MM.1S (cell line): ENCODE measurements at regions not wholly inside any gene's neighbourhood (a gene's known extent, or its start where the extent isn't known, plus 50 kb on each side); places are given as distances from the start of the nearest gene placed in this dataset.

Experiments used
- CTCF ChIP-seq: fragments of 300-600 bp; sonication (generic); IDR thresholded peaks from 2 replicates; pipeline ENCODE4 v1.5.1; 2016; ENCODE audit warnings: antibody characterized with exemption, low read length, mixed read lengths
- EZH2 ChIP-seq: fragments of 300-600 bp; sonication (generic); optimal IDR thresholded peaks from 2 replicates; pipeline ENCODE3; 2017; ENCODE audit warnings: low read depth, mild to moderate bottlenecking, antibody characterized with exemption, low read length, mixed read lengths
- EZH2phosphoT487 ChIP-seq: fragments of 300-600 bp; sonication (generic); IDR thresholded peaks from 2 replicates; pipeline ENCODE4 v1.6.1; 2018; ENCODE audit warnings: antibody characterized with exemption, low read length

GRCh38 chr18:24588440-24588839 lies 128.0 kb downstream of the HRH4 start:
- TF ChIP-seq CTCF (no peak), EZH2 (no peak), EZH2phosphoT487 (no peak)
